Activated T-cell treated with anti-CD3 and anti-CD28 coated beads, Interleukin-2, amount 50 U/mL, for 24 hours (primary cell): ENCODE measurements at regions not wholly inside any gene's neighbourhood (a gene's known extent, or its start where the extent isn't known, plus 50 kb on each side); places are given as distances from the start of the nearest gene placed in this dataset.

Source experiments
- DNase-seq: peaks from one replicate; pipeline ENCODE4 v3.0.0-alpha.2; 2020
- H3K27ac Mint-ChIP-seq: 2 replicates; pipeline ENCODE4 v1.8.0; 2020; ENCODE audit warnings: mild to moderate bottlenecking, mixed read lengths
- H3K27me3 Mint-ChIP-seq: 2 replicates; pipeline ENCODE4 v1.8.0; 2020; ENCODE audit warnings: mixed read lengths
- H3K36me3 Mint-ChIP-seq: 2 replicates; pipeline ENCODE4 v1.8.0; 2020; ENCODE audit warnings: low read depth, mixed read lengths
- H3K4me1 Mint-ChIP-seq: 2 replicates; pipeline ENCODE4 v1.8.0; 2020; ENCODE audit warnings: low read depth, mixed read lengths
- H3K4me3 Mint-ChIP-seq: 2 replicates; pipeline ENCODE4 v1.8.0; 2020; ENCODE audit warnings: mild to moderate bottlenecking, moderate library complexity, mixed read lengths
- H3K9me3 Mint-ChIP-seq: 2 replicates; pipeline ENCODE4 v1.8.0; 2020; ENCODE audit warnings: mixed read lengths

DNA sequence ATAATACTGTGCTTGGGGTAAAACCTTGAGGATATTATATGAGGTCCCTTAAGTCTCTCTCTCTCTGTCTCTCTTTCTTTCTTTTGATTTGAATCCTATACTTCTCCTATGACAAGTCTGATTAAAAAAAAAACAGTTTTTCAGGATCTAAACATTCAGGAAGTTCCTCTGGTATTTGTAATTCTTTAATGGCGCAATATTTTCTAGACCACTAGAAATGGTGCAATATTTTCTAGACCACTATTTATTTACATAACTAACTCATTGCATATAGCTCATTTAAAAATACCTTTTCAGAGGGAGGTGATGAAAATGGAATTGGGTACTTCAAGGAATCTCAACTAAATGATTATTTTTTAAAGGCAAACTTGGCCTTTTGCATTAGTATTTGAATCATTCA, 1235.3 kb downstream of the GATA3 start:
- H3K36me3 Mint-ChIP-seq = no peaks in the 10 kb centered on the region
- DNase-seq = no peak
- peaks cover 31% of the 10 kb centered on the region for H3K27me3 Mint-ChIP-seq
- H3K27ac Mint-ChIP-seq = no peak overlapping the region
- peaks cover 13% of the 10 kb centered on the region for H3K4me1 Mint-ChIP-seq
- no peaks in the 10 kb centered on the region for H3K9me3 Mint-ChIP-seq
- H3K4me3 Mint-ChIP-seq = no peak overlapping the region

DNA sequence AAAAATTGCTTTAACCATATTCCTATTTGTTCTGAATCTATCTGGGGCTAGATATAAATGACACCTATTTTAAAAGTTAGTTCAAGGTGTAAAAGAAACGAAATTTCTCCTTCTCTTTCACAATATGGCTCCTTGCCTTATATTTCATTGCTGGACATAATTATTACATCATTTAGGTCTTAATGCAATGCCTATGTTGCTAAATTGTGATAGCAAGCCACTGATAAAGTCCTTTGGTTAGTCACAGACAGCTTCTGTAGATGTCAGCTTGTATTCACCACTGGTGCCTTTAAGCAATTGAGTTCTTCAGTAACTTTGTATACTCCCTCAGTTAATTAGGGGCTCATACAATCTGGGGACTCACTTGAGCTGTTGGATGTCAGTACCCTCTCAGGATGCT, 1236.6 kb downstream of the GATA3 start:
- no peaks in the 10 kb centered on the region for H3K36me3 Mint-ChIP-seq
- no peaks in the 10 kb centered on the region for H3K9me3 Mint-ChIP-seq
- peaks cover 21% of the 10 kb centered on the region for H3K4me1 Mint-ChIP-seq
- H3K27me3 Mint-ChIP-seq = peaks cover 24% of the 10 kb centered on the region
- H3K4me3 Mint-ChIP-seq = no peak overlapping the region
- DNase-seq = no peak
- H3K27ac Mint-ChIP-seq = no peak overlapping the region

GRCh38 chr10:9294132-9294663, 1239.7 kb downstream of the GATA3 start:
- Mint-ChIP-seq H3K4me3 (peak overlapping the region; percentile 10), H3K27ac (peak overlapping the region; percentile 79), H3K4me1 (peaks cover 21% of the 10 kb centered on the region), H3K36me3 (no peaks in the 10 kb centered on the region), H3K27me3 (peaks cover 12% of the 10 kb centered on the region), H3K9me3 (no peaks in the 10 kb centered on the region)
- no peak for DNase-seq

DNA sequence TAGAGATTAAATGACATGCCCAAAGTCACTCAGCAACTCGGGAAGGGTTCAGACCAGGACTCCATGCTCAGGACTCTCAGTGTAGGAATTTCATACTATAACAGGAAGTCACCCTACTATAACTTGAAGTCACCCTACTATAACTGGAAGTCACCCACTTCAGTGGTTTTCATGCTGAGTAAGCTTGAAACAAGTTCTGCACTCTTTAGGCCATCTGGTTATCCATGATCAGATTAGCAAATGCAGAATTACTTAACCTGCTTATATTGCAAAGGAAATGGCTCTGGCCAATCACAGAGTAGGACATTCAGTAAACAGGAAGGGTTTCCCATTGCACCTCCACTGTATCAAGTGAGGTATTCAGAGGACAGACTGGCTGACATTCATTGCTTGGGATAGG, 1240.4 kb downstream of the GATA3 start:
- Mint-ChIP-seq H3K4me1 (peaks cover 21% of the 10 kb centered on the region), H3K4me3 (no peak overlapping the region), H3K27ac (peak overlapping the region; percentile 79), H3K9me3 (no peaks in the 10 kb centered on the region), H3K27me3 (peaks cover 8% of the 10 kb centered on the region), H3K36me3 (no peaks in the 10 kb centered on the region)
- no peak for DNase-seq

DNA sequence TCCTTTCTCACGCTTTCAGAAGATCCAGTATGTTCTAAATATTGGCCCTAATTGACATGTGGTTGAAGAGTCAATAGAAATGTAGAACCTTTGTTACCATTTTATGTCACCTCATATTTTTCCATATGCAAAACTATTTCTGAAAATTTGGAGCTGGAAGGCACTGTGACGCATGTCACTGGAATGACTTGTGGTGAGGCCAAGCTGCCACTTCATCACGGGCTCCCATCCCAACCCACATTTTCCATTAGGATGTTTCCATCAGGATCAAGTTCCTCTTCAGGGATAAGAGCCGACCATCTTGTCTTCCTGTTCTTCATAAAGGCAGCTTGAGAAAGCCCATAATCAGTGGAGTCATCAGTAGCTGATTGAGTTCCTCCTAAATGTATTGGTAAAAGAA, 1241.7 kb downstream of the GATA3 start:
- Mint-ChIP-seq H3K4me1 (peaks cover 22% of the 10 kb centered on the region), H3K27me3 (peaks cover 3% of the 10 kb centered on the region), H3K4me3 (no peak overlapping the region), H3K9me3 (no peaks in the 10 kb centered on the region), H3K27ac (no peak overlapping the region), H3K36me3 (no peaks in the 10 kb centered on the region)
- DNase-seq = no peak

DNA sequence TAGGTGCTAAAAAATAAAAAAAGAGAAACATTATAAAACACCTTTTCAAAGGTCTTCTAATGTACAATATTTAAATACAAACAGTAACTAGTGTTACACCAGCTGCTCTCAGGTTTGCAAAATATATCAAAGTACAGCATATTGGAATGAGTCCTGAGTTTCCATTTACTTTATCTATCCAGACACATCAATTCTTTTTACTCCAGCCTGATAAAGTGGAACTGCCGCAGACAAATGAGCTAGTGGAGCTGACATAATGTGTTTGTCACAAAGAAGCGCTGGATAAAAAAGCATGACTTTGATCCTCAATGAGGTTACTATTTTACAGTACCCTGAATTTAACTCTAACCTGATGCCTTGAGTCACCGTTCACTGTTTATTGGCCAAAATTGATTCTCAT, 1243.1 kb downstream of the GATA3 start:
- peaks cover 25% of the 10 kb centered on the region for H3K4me1 Mint-ChIP-seq
- no peak for DNase-seq
- H3K4me3 Mint-ChIP-seq = no peak overlapping the region
- no peak overlapping the region for H3K27ac Mint-ChIP-seq
- no peaks in the 10 kb centered on the region for H3K9me3 Mint-ChIP-seq
- no peaks in the 10 kb centered on the region for H3K36me3 Mint-ChIP-seq
- peaks cover 3% of the 10 kb centered on the region for H3K27me3 Mint-ChIP-seq

DNA sequence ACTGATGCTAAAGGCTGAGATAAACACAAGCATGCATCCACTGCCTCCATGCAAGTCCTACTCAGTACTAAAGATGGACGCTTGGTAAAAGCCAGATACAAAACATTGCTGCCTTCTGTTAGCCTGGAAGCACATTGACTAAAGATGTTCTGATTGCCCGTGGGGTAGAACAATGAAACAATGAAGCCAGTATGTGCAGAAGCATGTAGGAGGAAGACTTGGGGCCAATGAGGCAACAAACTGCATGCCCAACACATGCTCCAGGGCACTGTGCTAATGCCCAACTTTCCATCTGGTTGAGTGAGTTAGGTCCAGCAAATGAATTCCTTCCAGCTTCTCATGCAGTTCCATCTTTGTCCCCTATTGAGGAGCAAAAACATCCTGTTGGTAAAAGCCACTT, 1245.5 kb downstream of the GATA3 start:
- H3K9me3 Mint-ChIP-seq = no peaks in the 10 kb centered on the region
- peaks cover 11% of the 10 kb centered on the region for H3K4me1 Mint-ChIP-seq
- H3K27me3 Mint-ChIP-seq = peaks cover 3% of the 10 kb centered on the region
- no peak overlapping the region for H3K27ac Mint-ChIP-seq
- H3K4me3 Mint-ChIP-seq = no peak overlapping the region
- DNase-seq = no peak
- H3K36me3 Mint-ChIP-seq = no peaks in the 10 kb centered on the region

GRCh38 chr10:9301148-9301547, 1246.7 kb downstream of the GATA3 start:
- no peak overlapping the region for H3K27ac Mint-ChIP-seq
- H3K4me3 Mint-ChIP-seq = no peak overlapping the region
- no peaks in the 10 kb centered on the region for H3K36me3 Mint-ChIP-seq
- peaks cover 10% of the 10 kb centered on the region for H3K27me3 Mint-ChIP-seq
- H3K9me3 Mint-ChIP-seq = no peaks in the 10 kb centered on the region
- DNase-seq = no peak
- H3K4me1 Mint-ChIP-seq = peaks cover 4% of the 10 kb centered on the region

- H3K27me3 Mint-ChIP-seq = peaks cover 12% of the 10 kb centered on the region
- no peaks in the 10 kb centered on the region for H3K36me3 Mint-ChIP-seq
- H3K27ac Mint-ChIP-seq = no peak overlapping the region
- H3K4me3 Mint-ChIP-seq = no peak overlapping the region
- peaks cover 4% of the 10 kb centered on the region for H3K4me1 Mint-ChIP-seq
- H3K9me3 Mint-ChIP-seq = no peaks in the 10 kb centered on the region
- no peak for DNase-seq
Observed at GRCh38 chr10:9301554-9301953, 1247.1 kb downstream of the GATA3 start.

GRCh38 chr10:9302140-9302746, 1247.8 kb downstream of the GATA3 start:
- no peak for DNase-seq
- Mint-ChIP-seq H3K4me1 (peaks cover 4% of the 10 kb centered on the region), H3K27me3 (peaks cover 12% of the 10 kb centered on the region), H3K36me3 (no peaks in the 10 kb centered on the region), H3K27ac (no peak overlapping the region), H3K9me3 (no peaks in the 10 kb centered on the region), H3K4me3 (no peak overlapping the region)

GRCh38 chr10:9305018-9305655, 1250.6 kb downstream of the GATA3 start:
- H3K27me3 Mint-ChIP-seq = peaks cover 21% of the 10 kb centered on the region
- H3K36me3 Mint-ChIP-seq = no peaks in the 10 kb centered on the region
- DNase-seq = no peak

GRCh38 chr10:9311702-9312499, 1257.4 kb downstream of the GATA3 start:
- Mint-ChIP-seq H3K27ac (no peak overlapping the region), H3K4me3 (no peak overlapping the region), H3K4me1 (no peaks in the 10 kb centered on the region), H3K9me3 (no peaks in the 10 kb centered on the region), H3K36me3 (no peaks in the 10 kb centered on the region), H3K27me3 (peaks cover 18% of the 10 kb centered on the region)
- no peak for DNase-seq

More at GRCh38 chr10:9305018-9305655, 1250.6 kb downstream of the GATA3 start:
- Mint-ChIP-seq H3K4me3 (no peak overlapping the region), H3K27ac (no peak overlapping the region), H3K9me3 (no peaks in the 10 kb centered on the region), H3K4me1 (peaks cover 4% of the 10 kb centered on the region)

GRCh38 chr10:9315292-9315691, 1260.8 kb downstream of the GATA3 start:
- H3K4me3 Mint-ChIP-seq = no peak overlapping the region
- no peaks in the 10 kb centered on the region for H3K9me3 Mint-ChIP-seq
- no peaks in the 10 kb centered on the region for H3K4me1 Mint-ChIP-seq
- DNase-seq = no peak
- H3K27ac Mint-ChIP-seq = no peak overlapping the region
- peaks cover 11% of the 10 kb centered on the region for H3K27me3 Mint-ChIP-seq
- H3K36me3 Mint-ChIP-seq = no peaks in the 10 kb centered on the region

DNA sequence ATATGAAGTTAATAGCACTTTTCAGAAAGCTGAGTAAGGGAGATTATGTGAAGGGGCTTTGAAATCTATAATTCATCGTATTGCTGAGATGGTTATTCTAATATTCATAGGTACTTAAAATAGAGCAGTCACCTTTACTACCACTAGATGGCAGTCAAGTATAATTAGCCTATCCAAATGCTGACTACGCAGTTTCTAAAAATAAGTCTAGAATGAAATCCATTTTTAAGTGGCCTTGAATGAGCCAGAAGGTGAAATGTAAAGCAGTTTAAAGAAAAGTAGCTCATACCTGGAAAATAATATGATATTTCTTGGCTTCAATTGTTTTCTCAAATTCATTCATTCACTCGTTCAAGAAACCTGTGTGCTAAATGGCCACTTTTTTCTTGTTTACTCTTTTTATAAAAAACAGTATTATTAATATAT, 1277.1 kb downstream of the GATA3 start:
- peaks cover 34% of the 10 kb centered on the region for H3K27me3 Mint-ChIP-seq
- no peak for DNase-seq
- no peak overlapping the region for H3K27ac Mint-ChIP-seq
- H3K36me3 Mint-ChIP-seq = no peaks in the 10 kb centered on the region
- no peaks in the 10 kb centered on the region for H3K4me1 Mint-ChIP-seq
- H3K9me3 Mint-ChIP-seq = no peaks in the 10 kb centered on the region
- H3K4me3 Mint-ChIP-seq = no peak overlapping the region

DNA sequence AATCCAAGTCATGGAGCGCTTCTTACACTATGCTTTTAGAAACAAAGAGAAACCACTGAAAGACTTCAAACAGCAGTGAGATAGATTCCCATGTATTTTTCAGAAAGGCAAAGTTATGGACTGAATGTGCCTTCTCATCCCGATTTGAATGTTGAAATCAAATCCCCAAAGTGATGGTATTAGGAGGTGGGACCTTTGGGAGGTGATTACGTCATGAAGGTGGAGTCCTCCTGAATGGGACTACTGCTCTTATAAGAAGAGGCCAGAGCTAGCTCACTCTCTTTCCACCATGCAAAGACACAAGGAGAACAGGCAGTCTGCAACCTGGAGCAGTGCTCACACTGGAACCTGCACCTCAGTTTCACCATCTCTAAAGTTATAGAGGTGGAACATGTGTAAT, 1279.8 kb downstream of the GATA3 start:
- H3K27me3 Mint-ChIP-seq = peaks cover 23% of the 10 kb centered on the region
- H3K9me3 Mint-ChIP-seq = no peaks in the 10 kb centered on the region
- H3K4me1 Mint-ChIP-seq = no peaks in the 10 kb centered on the region
- no peak for DNase-seq
- no peak overlapping the region for H3K27ac Mint-ChIP-seq
- H3K4me3 Mint-ChIP-seq = no peak overlapping the region
- H3K36me3 Mint-ChIP-seq = no peaks in the 10 kb centered on the region
